ENCODE measurements at regions not wholly inside any gene's neighbourhood (a gene's known extent, or its start where the extent isn't known, plus 50 kb on each side); places are given as distances from the start of the nearest gene placed in this dataset.

DNA sequence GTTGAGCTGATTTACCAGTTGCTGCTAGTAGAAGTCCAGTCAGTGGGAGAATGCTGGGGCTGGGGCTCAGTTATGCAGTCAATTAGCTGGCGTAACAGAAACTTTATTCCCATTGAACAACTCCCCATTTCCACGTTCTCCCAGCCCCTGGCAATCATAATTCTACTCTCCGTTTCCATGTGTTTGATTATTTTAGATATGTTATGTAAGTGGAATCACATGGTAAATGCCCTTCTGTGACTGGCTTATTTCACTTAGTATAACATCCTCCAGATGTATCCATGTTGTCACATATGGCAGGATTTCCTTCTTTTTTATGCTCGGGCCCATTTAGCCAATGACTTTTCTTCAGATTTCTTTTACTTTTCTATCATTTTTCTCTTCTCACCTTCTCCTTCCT is 61.1 kb upstream of the EXOC4 start:
- DNase-seq = no peak

DNA sequence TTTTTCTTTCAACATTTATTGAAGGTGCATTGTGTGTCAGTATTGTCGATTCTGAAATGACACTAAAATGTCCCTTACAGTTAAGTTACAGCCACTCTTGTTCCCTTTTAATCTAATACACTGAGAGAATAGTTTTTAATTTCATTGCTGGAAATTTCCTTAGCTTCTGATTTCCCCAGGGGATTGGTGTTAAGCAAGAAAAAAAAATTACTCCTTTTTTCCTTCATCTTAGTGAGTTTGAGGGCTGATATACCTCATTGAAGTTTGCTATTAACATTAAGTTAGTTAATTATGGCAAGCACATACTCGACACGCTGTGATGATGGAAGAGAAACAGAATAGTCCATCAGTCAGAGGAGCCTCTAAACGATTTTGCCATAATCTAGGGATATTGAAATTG is 57.0 kb upstream of the EXOC4 start:
- no peak for DNase-seq

DNA sequence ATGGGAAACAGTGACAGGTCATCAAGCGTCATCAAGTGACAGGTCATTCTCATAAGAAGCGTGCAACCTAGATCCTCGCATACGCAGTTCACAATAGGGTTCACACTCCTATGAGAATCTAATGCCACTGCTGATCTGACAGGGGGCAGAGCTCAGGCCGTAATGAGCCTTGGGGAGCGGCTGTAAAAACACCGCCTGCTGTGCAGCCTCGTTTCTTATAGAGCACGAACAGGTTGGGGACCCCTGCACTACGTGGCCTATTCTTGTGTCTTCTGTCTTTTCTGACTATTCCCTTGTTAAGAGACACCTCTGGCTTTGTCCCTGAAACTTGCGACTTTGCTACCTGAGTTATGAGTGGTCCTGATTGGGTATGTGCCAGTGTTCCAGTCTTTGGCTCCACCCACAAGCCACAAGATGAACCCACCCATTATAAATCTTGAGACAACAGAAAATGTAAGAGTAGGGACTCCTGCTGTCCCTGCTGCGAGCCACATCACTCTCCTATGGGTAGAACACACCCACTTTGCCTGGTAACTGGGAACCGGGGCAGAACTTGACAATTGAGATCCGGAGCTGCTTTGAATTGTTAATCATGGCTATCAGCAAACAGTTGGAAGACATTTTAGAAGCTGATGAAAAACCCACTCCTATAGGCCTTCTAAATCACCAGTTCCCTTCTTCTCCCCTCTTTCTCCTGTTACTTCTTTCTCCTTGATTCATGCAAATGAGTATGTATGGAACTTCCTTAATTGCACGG is 55.8 kb upstream of the EXOC4 start:
- no peak for DNase-seq

DNA sequence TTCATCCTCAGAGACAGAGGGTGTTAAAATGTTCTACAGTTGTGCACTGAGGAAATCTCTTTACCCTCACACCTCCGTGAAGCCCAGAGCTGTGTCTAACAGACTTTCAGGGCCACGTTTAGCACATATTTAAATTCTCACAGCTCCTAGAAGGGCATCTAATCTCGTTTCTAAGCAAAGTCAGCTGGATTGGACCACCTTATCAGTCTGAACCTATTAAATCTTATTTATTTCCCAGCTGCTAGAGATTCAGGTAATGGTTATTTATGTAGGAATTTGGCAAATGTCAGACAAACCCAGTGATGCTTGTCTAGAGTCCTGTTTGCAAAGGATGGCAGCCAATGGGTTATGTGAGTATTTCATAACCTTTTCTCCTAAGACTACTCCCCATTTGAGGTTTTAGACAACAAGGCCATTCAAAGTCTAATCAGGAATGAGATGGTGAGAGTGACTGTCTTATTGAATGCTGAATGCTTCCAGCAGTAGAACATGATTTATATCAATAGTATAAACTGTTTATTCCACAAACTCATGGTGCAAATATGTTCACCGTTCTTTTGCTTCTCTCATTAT is 54.8 kb upstream of the EXOC4 start:
- no peak for DNase-seq

DNA sequence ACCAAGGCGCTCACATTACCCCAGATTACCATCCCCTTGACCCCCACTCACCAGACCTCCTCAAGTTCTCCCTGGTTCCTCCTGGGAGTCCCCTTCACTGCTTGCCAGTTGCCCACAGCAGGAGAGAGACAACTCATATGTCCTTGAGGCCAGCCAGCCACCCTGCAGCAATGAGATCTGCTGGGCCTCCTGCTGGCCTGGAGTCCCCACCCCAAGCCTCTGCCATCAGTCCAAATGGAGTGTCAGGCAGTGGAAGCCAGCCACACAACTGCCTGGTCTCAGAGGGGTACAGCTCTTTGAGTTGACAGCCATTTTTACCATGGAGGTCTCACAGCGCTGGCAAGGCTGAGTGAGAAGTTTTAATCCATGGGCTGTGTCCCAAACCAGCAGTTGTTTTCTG is 53.0 kb upstream of the EXOC4 start:
- DNase-seq = no peak

- DNase-seq = no peak
These were observed 51.4 kb upstream of the EXOC4 start for GRCh38 chr7:133201470-133201869.

- DNase-seq = no peak
These were observed 49.9 kb upstream of the EXOC4 start for GRCh38 chr7:133202942-133203341.

Data from NCI-H345 (cell line).